DOHH2 (cell line): ENCODE measurements at regions not wholly inside any gene's neighbourhood (a gene's known extent, or its start where the extent isn't known, plus 50 kb on each side); places are given as distances from the start of the nearest gene placed in this dataset.

ENCODE experiments used
- H3F3A ChIP-seq: fragments of 200-600 bp; sonication (generic), shearing (Covaris generic); 2 replicates; pipeline ENCODE4 v1.6.0; 2016; ENCODE audit warnings: antibody characterized with exemption, mild to moderate bottlenecking; ENCODE audit not compliant: control insufficient read depth, insufficient read depth
- H3K27ac ChIP-seq: fragments of 200-600 bp; sonication (generic); 2 replicates; pipeline ENCODE4 v1.5.1; 2014; ENCODE audit warnings: low read depth, mild to moderate bottlenecking, low read length, moderate library complexity
- H3K27me3 ChIP-seq: fragments of 200-600 bp; sonication (generic); 2 replicates; pipeline ENCODE4 v1.6.1; 2014; ENCODE audit warnings: mild to moderate bottlenecking, low read length, mixed read lengths; ENCODE audit not compliant: control insufficient read depth
- H3K36me3 ChIP-seq: fragments of 200-600 bp; sonication (generic); 2 replicates; pipeline ENCODE4 v1.6.1; 2014; ENCODE audit warnings: mild to moderate bottlenecking, low read length, moderate library complexity, mixed read lengths; ENCODE audit not compliant: control insufficient read depth
- H3K4me1 ChIP-seq: fragments of 200-600 bp; sonication (generic); 2 replicates; pipeline ENCODE4 v1.6.1; 2014; ENCODE audit warnings: mild to moderate bottlenecking, low read length, mixed read lengths; ENCODE audit not compliant: control insufficient read depth
- H3K4me2 ChIP-seq: fragments of 200-600 bp; sonication (generic); 2 replicates; pipeline ENCODE4 v1.6.0; 2014; ENCODE audit warnings: mild to moderate bottlenecking, low read length, moderate library complexity
- H3K4me3 ChIP-seq: fragments of 200-600 bp; sonication (generic); 2 replicates; pipeline ENCODE4 v1.5.1; 2014; ENCODE audit warnings: mild to moderate bottlenecking, low read length, mixed read lengths
- H3K79me2 ChIP-seq: fragments of 200-600 bp; sonication (generic); 2 replicates; pipeline ENCODE4 v1.6.1; 2014; ENCODE audit warnings: mild to moderate bottlenecking, low read length, mixed read lengths; ENCODE audit not compliant: control insufficient read depth
- H3K9me2 ChIP-seq: fragments of 200-600 bp; sonication (generic); replicated peaks from 2 replicates; pipeline ENCODE4 v1.6.1; 2014; ENCODE audit warnings: mild to moderate bottlenecking, low read length, mixed read lengths; ENCODE audit not compliant: control insufficient read depth
- H3K9me3 ChIP-seq: fragments of 200-600 bp; sonication (generic); 2 replicates; pipeline ENCODE4 v1.6.1; 2014; ENCODE audit warnings: antibody characterized with exemption, low read length, mixed read lengths; ENCODE audit not compliant: control insufficient read depth, insufficient read depth
- H4K20me1 ChIP-seq: fragments of 200-600 bp; sonication (generic); 2 replicates; pipeline ENCODE4 v1.6.0; 2014; ENCODE audit warnings: low read depth, mild to moderate bottlenecking, antibody characterized with exemption, low read length, moderate library complexity; ENCODE audit not compliant: control insufficient read depth, insufficient read depth
- EZH2phosphoT487 ChIP-seq: fragments of 200-600 bp; sonication (generic); IDR thresholded peaks from 2 replicates; pipeline ENCODE4 v1.6.1; 2017; ENCODE audit warnings: borderline replicate concordance, mild to moderate bottlenecking, antibody characterized with exemption, low read length, moderate library complexity, mixed read lengths
- TF ChIP-seq, protein P1 (sequence below): fragments of 200-600 bp; sonication (generic); IDR thresholded peaks from one replicate; pipeline ENCODE4 v1.5.1; 2014; ENCODE audit warnings: antibody characterized with exemption, mild to moderate bottlenecking, low read depth, low read length; ENCODE audit not compliant: poor library complexity, severe bottlenecking

GRCh38 chr20:60424267-60424902 lies 466.2 kb downstream of the CDH26 start:
- H3K9me2 ChIP-seq: no peaks in the 10 kb centered on the region
- H3K27ac ChIP-seq: no peak overlapping the region
- TF ChIP-seq EZH2phosphoT487: no peak
- TF ChIP-seq, protein P1, sequence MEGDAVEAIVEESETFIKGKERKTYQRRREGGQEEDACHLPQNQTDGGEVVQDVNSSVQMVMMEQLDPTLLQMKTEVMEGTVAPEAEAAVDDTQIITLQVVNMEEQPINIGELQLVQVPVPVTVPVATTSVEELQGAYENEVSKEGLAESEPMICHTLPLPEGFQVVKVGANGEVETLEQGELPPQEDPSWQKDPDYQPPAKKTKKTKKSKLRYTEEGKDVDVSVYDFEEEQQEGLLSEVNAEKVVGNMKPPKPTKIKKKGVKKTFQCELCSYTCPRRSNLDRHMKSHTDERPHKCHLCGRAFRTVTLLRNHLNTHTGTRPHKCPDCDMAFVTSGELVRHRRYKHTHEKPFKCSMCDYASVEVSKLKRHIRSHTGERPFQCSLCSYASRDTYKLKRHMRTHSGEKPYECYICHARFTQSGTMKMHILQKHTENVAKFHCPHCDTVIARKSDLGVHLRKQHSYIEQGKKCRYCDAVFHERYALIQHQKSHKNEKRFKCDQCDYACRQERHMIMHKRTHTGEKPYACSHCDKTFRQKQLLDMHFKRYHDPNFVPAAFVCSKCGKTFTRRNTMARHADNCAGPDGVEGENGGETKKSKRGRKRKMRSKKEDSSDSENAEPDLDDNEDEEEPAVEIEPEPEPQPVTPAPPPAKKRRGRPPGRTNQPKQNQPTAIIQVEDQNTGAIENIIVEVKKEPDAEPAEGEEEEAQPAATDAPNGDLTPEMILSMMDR: no peak
- H3K27me3 ChIP-seq: no peaks in the 10 kb centered on the region
- no peaks in the 10 kb centered on the region for H3K9me3 ChIP-seq
- no peaks in the 10 kb centered on the region for H3K79me2 ChIP-seq
- no peaks in the 10 kb centered on the region for H3F3A ChIP-seq
- H3K4me1 ChIP-seq: no peaks in the 10 kb centered on the region
- H3K4me2 ChIP-seq: no peak overlapping the region
- H3K4me3 ChIP-seq: no peak overlapping the region
- no peaks in the 10 kb centered on the region for H3K36me3 ChIP-seq
- H4K20me1 ChIP-seq: no peaks in the 10 kb centered on the region

GRCh38 chr20:60427516-60427915 lies 469.3 kb downstream of the CDH26 start:
- Histone ChIP-seq H4K20me1 (no peaks in the 10 kb centered on the region), H3K4me2 (no peak overlapping the region), H3K27me3 (no peaks in the 10 kb centered on the region), H3F3A (no peaks in the 10 kb centered on the region), H3K4me1 (no peaks in the 10 kb centered on the region), H3K27ac (no peak overlapping the region), H3K4me3 (no peak overlapping the region), H3K9me3 (no peaks in the 10 kb centered on the region), H3K79me2 (no peaks in the 10 kb centered on the region), H3K9me2 (no peaks in the 10 kb centered on the region), H3K36me3 (no peaks in the 10 kb centered on the region)
- TF ChIP-seq, protein P1: no peak
- TF ChIP-seq EZH2phosphoT487: no peak

DNA sequence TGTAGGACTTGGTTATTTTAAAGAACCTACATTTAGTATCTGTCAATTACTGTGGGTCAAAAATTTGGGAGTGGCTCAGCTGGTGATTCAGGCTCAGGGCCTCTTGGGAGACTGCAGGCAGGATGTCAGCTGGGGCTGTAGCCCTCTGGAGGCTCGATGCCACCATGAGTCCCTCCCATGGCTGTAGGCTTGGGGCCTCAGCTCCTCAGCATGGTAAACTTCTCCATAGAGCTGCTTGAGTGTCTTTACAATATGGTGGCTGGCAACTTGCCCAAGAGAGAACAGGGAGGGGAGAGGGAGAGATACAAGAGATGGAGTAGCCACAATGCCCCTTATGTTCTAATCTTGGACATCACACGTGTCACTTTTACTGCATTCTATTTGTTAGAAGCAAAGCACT lies 470.4 kb downstream of the CDH26 start:
- H3K36me3 ChIP-seq: no peaks in the 10 kb centered on the region
- H3K27ac ChIP-seq: no peak overlapping the region
- H3K4me3 ChIP-seq: no peak overlapping the region
- TF ChIP-seq, protein P1: no peak
- no peak for TF ChIP-seq EZH2phosphoT487
- H3K27me3 ChIP-seq: no peaks in the 10 kb centered on the region
- H3K9me2 ChIP-seq: no peaks in the 10 kb centered on the region
- H3F3A ChIP-seq: no peaks in the 10 kb centered on the region
- H3K9me3 ChIP-seq: no peaks in the 10 kb centered on the region
- H4K20me1 ChIP-seq: no peaks in the 10 kb centered on the region
- no peaks in the 10 kb centered on the region for H3K79me2 ChIP-seq
- no peak overlapping the region for H3K4me2 ChIP-seq
- no peaks in the 10 kb centered on the region for H3K4me1 ChIP-seq
